Naive thymus-derived CD8-positive, alpha-beta T cell (primary cell): ENCODE measurements at regions not wholly inside any gene's neighbourhood (a gene's known extent, or its start where the extent isn't known, plus 50 kb on each side); places are given as distances from the start of the nearest gene placed in this dataset.

ENCODE experiments used
- ATAC-seq, 2 donors: fragments of 150-1000 bp; cut with Tn5 transposase in 1 of 2; sonication (Bioruptor Pico), chemical (Tn5 transposase) in 1 of 2; 1 replicate in 1 of 2; 2 replicates in 1 of 2; pipeline ENCODE4 v1.10.0; 2021; ENCODE audit warnings: mild to moderate bottlenecking in 2 of 2, moderate library complexity in 2 of 2
- POLR2A ChIA-PET: fragments of 350-600 bp; sonication (Branson Sonifier 250); formaldehyde crosslinking; loops from one replicate; lab custom pipeline; 2021; ENCODE audit warnings: antibody characterized with exemption; lab: Charles Lee
- DNase-seq, 10 donors: peaks; one replicate each; pipeline versions ENCODE4 v3.0.0 to v3.0.0-alpha.2; 2020 to 2022
- H3K27ac Mint-ChIP-seq, 10 donors: one replicate each; pipeline ENCODE4 v1.8.0; 2020 to 2022; ENCODE audit warnings: mild to moderate bottlenecking in 10 of 10, mixed read lengths in 10 of 10, moderate library complexity in 4 of 10, inconsistent platforms in 1 of 10
- H3K27me3 Mint-ChIP-seq, 5 donors: one replicate each; pipeline ENCODE4 v1.8.0; 2021 to 2022; ENCODE audit warnings: mixed read lengths in 5 of 5
- H3K36me3 Mint-ChIP-seq, 3 donors: one replicate each; pipeline ENCODE4 v1.8.0; 2020 to 2022; ENCODE audit warnings: mixed read lengths in 3 of 3, mild to moderate bottlenecking in 2 of 3, inconsistent platforms in 1 of 3
- H3K4me1 Mint-ChIP-seq, 4 donors: one replicate each; pipeline ENCODE4 v1.8.0; 2021 to 2022; ENCODE audit warnings: mixed read lengths in 4 of 4
- H3K4me3 Mint-ChIP-seq, 10 donors: one replicate each; pipeline ENCODE4 v1.8.0; 2020 to 2022; ENCODE audit warnings: mild to moderate bottlenecking in 10 of 10, mixed read lengths in 10 of 10, moderate library complexity in 6 of 10, inconsistent platforms in 1 of 10
- H3K9me3 Mint-ChIP-seq, 9 donors: one replicate each; pipeline ENCODE4 v1.8.0; 2020 to 2022; ENCODE audit warnings: mixed read lengths in 9 of 9, mild to moderate bottlenecking in 3 of 9, inconsistent platforms in 1 of 9, moderate library complexity in 1 of 9

DNA sequence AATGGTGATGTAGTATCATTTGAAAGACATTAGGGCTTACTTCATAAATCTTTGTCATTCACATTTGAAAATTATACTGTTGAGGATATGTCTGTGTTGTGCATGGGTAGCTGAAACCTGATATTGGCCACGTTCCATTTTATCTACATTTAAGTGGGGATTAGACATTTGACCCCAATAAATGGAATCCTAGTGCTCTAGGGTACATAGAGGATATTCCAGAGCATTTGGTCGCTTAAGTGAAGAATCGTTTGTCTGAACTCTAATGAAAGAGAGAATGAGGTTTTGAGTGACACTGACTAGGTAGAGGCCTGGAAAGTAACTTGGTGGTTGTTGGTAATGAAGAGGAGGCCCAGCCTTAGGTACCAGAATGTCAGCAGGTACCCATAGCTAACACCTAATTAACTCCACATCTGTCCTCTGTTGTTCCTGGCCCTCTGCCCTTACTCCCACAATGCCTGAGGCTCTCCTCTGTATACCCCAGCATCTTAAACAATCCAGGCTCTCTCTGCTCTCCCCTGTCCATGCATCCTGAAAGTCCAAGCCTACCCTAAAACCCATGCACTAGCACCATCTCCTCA, 299.5 kb upstream of the KLF3 start:
- ATAC-seq (no peak), DNase-seq (no peak)
- H3K4me1 Mint-ChIP-seq = peaks cover 10 to 36% (median 24%) of the 10 kb centered on the region in 4 donors
- no peak overlapping the region for H3K27ac Mint-ChIP-seq
- no peaks in the 10 kb centered on the region for H3K27me3 Mint-ChIP-seq
- H3K4me3 Mint-ChIP-seq = no peak overlapping the region
- no peaks in the 10 kb centered on the region for H3K36me3 Mint-ChIP-seq
- no peaks in the 10 kb centered on the region for H3K9me3 Mint-ChIP-seq
- POLR2A ChIA-PET = interaction anchor here (0.6 kb wide), 1 partner anchor 677 kb away, joined by 6 read pairs; no protein-coding TSS in a partner anchor

DNA sequence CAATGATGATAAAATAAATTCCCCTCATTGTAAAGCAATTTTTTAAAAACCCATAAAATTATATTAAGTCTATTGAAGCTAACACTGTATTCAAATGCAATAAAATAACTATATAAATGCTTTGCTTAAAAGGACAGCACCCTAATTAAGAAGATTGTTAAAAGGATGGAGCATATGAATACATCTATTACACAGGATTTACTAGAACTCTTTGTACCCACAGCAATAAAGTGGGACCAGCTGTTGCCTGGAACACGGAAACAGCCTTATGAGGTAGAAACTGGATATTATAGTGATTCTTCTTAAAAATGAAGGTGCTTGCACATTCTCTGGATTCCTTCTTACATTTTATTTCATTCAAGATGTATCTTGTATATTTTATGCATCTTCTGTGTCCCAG, 298.7 kb upstream of the KLF3 start:
- Mint-ChIP-seq H3K27ac (no peak overlapping the region), H3K4me3 (no peak overlapping the region), H3K4me1 (peaks cover 10 to 36% (median 24%) of the 10 kb centered on the region in 4 donors), H3K36me3 (no peaks in the 10 kb centered on the region), H3K9me3 (no peaks in the 10 kb centered on the region), H3K27me3 (no peaks in the 10 kb centered on the region)
- POLR2A ChIA-PET = interaction anchor here (0.6 kb wide), 1 partner anchor 676 kb away, joined by 6 read pairs; no protein-coding TSS in a partner anchor
- no peak for ATAC-seq
- DNase-seq = no peak

DNA sequence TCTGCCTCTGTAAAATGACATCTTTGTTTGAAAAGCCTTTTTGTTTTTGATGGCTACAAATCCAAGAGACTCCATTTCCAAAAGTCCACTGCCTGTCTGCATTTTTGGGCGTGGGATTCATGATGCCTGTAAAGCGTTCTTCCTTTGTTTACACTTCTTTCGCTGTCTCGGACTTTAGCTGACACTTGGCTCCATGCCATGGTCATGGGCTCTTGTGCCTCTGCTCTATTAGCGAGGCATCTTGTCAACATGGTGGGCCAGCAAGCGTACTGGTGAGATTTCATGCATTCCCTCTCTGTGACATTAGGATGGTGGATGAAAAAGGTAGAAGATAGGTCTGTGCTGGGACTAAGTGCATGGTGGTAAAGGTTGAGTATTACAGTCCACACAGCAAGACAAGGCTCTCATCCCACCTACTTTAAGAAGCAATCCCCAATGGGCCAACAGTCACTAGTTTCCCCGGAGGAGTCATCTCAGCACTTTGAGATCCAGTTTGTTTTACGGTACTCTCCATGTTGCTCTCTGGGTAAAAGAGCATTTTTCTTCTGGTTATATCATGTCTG, 298.2 kb upstream of the KLF3 start:
- Mint-ChIP-seq H3K36me3 (no peaks in the 10 kb centered on the region), H3K4me1 (peaks cover 10 to 36% (median 24%) of the 10 kb centered on the region in 4 donors), H3K27ac (peak overlapping the region in 3 of 10 donors; percentile 41 to 61 (median 57)), H3K9me3 (no peaks in the 10 kb centered on the region), H3K4me3 (no peak overlapping the region), H3K27me3 (no peaks in the 10 kb centered on the region)
- no peak for ATAC-seq
- POLR2A ChIA-PET = no interaction called here
- DNase-seq = no peak

DNA sequence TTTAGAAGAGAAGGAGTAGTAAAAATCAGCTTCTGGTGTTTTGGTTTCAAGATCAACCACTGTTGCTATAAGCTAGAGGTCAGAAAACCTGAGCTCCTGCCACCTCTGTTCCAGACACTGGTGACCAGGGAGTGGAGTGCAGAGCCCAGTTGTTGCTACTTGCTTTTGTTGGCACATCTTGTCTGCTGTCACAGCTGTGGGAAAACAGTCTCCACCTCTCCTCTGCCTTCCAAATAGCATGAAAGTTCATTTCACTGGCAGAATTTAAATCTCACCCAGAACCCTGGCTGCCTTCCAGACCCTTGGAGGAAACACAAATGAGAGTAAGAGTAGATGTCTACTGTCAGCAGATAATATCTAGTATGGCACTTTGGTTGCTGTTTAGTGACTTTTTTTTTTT, 297.5 kb upstream of the KLF3 start:
- POLR2A ChIA-PET = no interaction called here
- DNase-seq (no peak), ATAC-seq (no peak)
- Mint-ChIP-seq H3K9me3 (no peaks in the 10 kb centered on the region), H3K4me1 (peaks cover 10 to 42% (median 25%) of the 10 kb centered on the region in 4 donors), H3K36me3 (no peaks in the 10 kb centered on the region), H3K27ac (peak overlapping the region in 5 of 10 donors; percentile 5 to 61 (median 41)), H3K4me3 (peak overlapping the region in 2 of 10 donors; percentile 7 to 40), H3K27me3 (no peaks in the 10 kb centered on the region)

DNA sequence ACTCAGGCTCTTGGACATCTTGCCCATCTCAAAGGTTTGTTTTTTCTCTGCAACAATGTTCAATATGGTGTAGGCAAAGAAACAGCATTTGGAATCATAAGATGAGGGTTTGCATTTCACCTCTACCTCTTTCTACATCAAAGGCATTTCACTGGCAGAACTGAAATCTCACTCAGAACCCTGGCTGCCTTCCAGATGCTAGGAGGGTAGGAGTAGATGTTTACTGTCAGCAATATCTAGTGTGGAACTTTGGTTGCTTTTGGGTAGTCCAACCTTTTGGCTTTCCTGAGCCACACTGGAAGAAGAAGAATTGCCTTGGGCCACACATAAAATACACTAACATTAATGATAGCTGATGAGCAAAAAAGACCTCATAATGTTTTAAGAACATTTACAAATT, 297.0 kb upstream of the KLF3 start:
- H3K4me3 Mint-ChIP-seq = no peak overlapping the region
- no peaks in the 10 kb centered on the region for H3K27me3 Mint-ChIP-seq
- DNase-seq = no peak
- POLR2A ChIA-PET = no interaction called here
- H3K9me3 Mint-ChIP-seq = no peaks in the 10 kb centered on the region
- H3K27ac Mint-ChIP-seq = peak overlapping the region in 4 of 10 donors; percentile 9 to 70 (median 43)
- H3K36me3 Mint-ChIP-seq = no peaks in the 10 kb centered on the region
- peaks cover 10 to 43% (median 27%) of the 10 kb centered on the region in 4 donors for H3K4me1 Mint-ChIP-seq
- ATAC-seq = no peak

DNA sequence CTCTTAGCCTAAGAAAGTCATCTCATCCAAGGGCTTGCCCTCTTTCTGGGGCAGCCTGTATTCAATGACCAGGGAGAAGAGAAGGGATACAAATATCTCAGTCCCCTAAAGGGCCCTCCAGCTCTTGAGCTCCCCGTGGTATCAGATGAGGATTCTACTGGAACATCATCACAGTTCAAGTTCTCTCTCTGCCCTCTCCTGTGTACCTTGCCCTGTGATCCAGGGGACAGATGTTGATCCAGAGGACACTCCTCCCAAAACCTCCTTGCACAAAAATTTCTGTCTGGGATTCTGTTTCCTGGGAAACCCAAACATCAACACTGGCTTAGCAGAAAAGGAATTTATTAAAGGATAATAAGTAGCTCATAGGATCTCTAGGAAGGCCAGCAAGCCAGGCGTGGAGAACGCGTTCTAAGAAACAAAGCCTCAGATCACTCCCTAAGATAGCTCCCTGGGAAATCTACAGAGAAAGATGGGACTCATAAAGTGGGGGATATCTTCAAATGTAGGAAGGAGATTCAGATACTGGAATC, 296.3 kb upstream of the KLF3 start:
- DNase-seq = no peak
- H3K36me3 Mint-ChIP-seq = peaks cover 0 to 5% (median 0%) of the 10 kb centered on the region in 3 donors
- POLR2A ChIA-PET = no interaction called here
- no peak for ATAC-seq
- peaks cover 14 to 48% (median 30%) of the 10 kb centered on the region in 4 donors for H3K4me1 Mint-ChIP-seq
- peak overlapping the region in 3 of 10 donors; percentile 22 to 38 (median 25) for H3K27ac Mint-ChIP-seq
- H3K27me3 Mint-ChIP-seq = no peaks in the 10 kb centered on the region
- no peak overlapping the region for H3K4me3 Mint-ChIP-seq
- H3K9me3 Mint-ChIP-seq = peaks cover 0 to 3% (median 0%) of the 10 kb centered on the region in 9 donors

DNA sequence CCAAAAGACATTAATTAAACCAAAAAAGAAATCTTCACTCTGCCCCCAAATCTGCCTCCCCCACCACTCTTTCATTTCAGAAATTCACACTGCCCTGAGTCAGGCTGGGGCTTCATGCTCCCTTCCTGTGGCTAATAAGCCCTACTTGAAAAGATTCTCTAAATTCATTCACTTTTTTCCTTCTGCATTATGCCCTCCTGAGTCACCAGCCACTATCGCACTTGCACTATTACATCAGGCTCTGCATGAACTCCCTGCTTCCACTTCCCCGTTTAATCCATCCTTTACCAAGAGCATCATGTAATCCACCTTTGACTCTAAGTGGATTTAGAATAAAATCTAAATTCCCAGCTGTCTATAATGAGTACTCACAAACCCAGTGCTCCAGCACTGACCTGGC, 295.4 kb upstream of the KLF3 start:
- ATAC-seq = no peak
- Mint-ChIP-seq H3K4me3 (peak overlapping the region in 1 of 10 donors; percentile 1), H3K4me1 (peaks cover 22 to 57% (median 35%) of the 10 kb centered on the region in 4 donors), H3K27ac (peak overlapping the region in 3 of 10 donors; percentile 22 to 45 (median 26)), H3K9me3 (peaks cover 0 to 4% (median 0%) of the 10 kb centered on the region in 9 donors), H3K27me3 (no peaks in the 10 kb centered on the region), H3K36me3 (peaks cover 0 to 5% (median 0%) of the 10 kb centered on the region in 3 donors)
- no peak for DNase-seq
- POLR2A ChIA-PET = no interaction called here

DNA sequence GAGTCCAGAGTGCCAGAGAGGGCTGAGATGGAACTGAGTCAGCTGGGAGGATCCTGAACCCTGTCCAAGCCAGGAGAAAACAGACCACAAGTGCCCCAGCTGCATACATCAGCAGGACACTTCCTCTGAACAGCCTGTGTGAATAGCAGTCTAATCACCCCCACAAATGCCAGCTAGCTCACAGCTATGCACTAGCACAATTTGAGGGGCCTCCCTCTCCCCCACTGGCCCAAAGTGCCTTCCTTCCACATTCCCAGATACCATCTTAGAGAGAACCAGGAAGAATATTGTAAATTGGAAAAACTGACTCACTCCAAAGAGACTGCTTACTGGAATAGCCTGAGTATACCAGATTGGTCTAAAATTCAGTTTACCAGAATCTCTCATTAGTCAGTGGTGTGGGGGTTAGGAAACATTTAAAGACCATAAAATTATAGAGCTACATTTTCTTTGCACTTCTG, 292.6 kb upstream of the KLF3 start:
- H3K27ac Mint-ChIP-seq = no peak overlapping the region

DNA sequence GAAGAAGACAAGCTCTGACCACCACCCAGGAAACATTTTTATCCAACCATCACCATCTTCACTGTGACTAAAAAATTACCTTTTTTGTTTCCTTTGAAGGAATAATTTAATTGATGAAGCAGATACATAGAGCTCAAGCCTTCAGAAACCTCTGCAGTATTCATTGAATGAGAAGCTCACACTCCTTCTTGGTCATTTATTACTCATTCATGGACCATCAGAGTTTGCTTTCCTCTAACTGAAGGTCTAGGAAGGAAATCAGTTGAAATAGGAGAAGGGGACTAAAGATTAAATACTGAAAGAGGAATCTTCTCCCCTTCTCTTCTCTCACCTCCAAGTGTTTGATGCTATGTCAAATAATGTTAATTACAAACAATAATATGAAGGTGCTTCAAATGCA, 290.6 kb upstream of the KLF3 start:
- no peak overlapping the region for H3K4me3 Mint-ChIP-seq
- no peaks in the 10 kb centered on the region for H3K27me3 Mint-ChIP-seq
- H3K27ac Mint-ChIP-seq = no peak overlapping the region
- ATAC-seq (no peak), DNase-seq (no peak)
- POLR2A ChIA-PET = interaction anchor here (1.2 kb wide), 1 partner anchor 11 kb away, joined by 3 read pairs; no protein-coding TSS in a partner anchor
- peaks cover 12 to 31% (median 18%) of the 10 kb centered on the region in 4 donors for H3K4me1 Mint-ChIP-seq
- peaks cover 0 to 4% (median 0%) of the 10 kb centered on the region in 9 donors for H3K9me3 Mint-ChIP-seq
- peaks cover 0 to 5% (median 0%) of the 10 kb centered on the region in 3 donors for H3K36me3 Mint-ChIP-seq

More for the DNA sequence above, 292.6 kb upstream of the KLF3 start:
- Mint-ChIP-seq H3K36me3 (peaks cover 0 to 5% (median 0%) of the 10 kb centered on the region in 3 donors), H3K9me3 (peaks cover 0 to 4% (median 0%) of the 10 kb centered on the region in 9 donors), H3K27me3 (no peaks in the 10 kb centered on the region), H3K4me3 (no peak overlapping the region), H3K4me1 (peaks cover 24 to 48% (median 29%) of the 10 kb centered on the region in 4 donors)
- DNase-seq (no peak), ATAC-seq (no peak)
- POLR2A ChIA-PET = interaction anchor here (0.6 to 1.1 kb wide), 2 partner anchors 137 to 1303 kb away, joined by 3 to 5 read pairs; no protein-coding TSS in a partner anchor

DNA sequence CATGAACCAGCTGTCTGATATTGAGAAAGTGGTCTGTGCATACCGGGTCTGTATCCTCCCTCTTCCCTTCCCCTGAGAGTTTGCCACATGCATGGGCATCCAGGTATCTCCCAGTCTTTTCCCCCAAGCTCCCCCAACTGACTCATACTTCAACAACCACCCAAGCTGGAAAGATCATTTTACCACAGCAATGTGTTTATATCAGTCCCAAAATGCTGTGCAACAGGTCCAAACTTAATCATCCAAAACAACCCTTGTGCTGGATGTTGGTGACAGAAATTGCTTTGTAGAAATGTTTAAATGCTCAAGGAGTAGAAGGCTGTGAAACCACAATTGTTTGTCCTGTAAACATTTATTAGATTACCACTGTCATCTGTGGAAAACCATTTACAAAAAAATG, 286.8 kb upstream of the KLF3 start:
- POLR2A ChIA-PET = interaction anchor here (0.6 kb wide), 1 partner anchor 10 kb away, joined by 3 read pairs; no protein-coding TSS in a partner anchor
- peaks cover 0 to 4% (median 0%) of the 10 kb centered on the region in 9 donors for H3K9me3 Mint-ChIP-seq
- no peaks in the 10 kb centered on the region for H3K27me3 Mint-ChIP-seq
- DNase-seq (no peak), ATAC-seq (no peak)
- H3K36me3 Mint-ChIP-seq = peaks cover 0 to 5% (median 0%) of the 10 kb centered on the region in 3 donors
- H3K4me3 Mint-ChIP-seq = no peak overlapping the region
- peaks cover 8 to 14% (median 11%) of the 10 kb centered on the region in 4 donors for H3K4me1 Mint-ChIP-seq
- H3K27ac Mint-ChIP-seq = peak overlapping the region in 1 of 10 donors; percentile 41

DNA sequence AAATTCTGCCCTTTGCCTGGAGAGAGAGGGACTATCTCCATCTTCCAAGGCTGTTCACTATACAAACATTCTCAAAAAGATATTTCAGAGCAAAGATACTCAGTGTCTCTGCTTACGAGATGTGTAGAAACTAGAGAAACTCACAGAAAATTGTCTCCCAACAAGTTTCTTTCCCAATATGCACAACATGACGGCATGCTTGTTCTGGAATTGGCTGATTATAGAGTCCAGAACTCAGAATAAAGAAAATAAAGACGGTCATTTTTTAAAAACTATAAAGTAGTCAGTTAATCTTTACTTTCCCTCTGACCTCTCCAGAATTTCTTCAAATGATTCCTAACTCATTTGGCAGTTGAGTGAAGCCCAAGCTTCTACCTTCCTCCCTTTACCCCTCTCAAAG, 285.5 kb upstream of the KLF3 start:
- no peaks in the 10 kb centered on the region for H3K27me3 Mint-ChIP-seq
- H3K27ac Mint-ChIP-seq = no peak overlapping the region
- no peak for ATAC-seq
- H3K36me3 Mint-ChIP-seq = no peaks in the 10 kb centered on the region
- no peaks in the 10 kb centered on the region for H3K9me3 Mint-ChIP-seq
- H3K4me1 Mint-ChIP-seq = peaks cover 1 to 4% (median 3%) of the 10 kb centered on the region in 4 donors
- POLR2A ChIA-PET = interaction anchor here (0.7 kb wide), 1 partner anchor 83 kb away, joined by 4 read pairs; no protein-coding TSS in a partner anchor
- no peak for DNase-seq
- H3K4me3 Mint-ChIP-seq = no peak overlapping the region

DNA sequence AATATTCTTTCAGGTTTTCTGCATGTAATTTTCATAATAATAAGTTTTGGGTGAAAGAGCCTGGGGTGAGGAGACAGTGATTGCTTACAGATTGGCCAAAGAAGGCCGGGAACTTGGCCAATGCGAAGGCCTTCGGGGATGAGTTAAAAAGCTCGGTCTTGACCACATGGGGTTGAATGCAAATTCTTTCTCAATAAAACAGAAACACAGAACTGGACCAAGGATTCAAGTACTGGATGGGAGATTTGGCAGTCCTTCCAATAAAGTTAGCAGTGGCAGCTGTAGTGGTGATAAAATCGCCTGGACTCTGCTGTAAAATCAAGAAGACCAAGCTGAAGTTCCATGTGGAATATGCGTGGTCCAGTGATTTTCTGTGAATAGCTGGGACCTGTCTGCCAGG, 282.2 kb upstream of the KLF3 start:
- no peaks in the 10 kb centered on the region for H3K9me3 Mint-ChIP-seq
- H3K4me3 Mint-ChIP-seq = no peak overlapping the region
- H3K27me3 Mint-ChIP-seq = no peaks in the 10 kb centered on the region
- no peaks in the 10 kb centered on the region for H3K36me3 Mint-ChIP-seq
- POLR2A ChIA-PET = no interaction called here
- no peak for DNase-seq
- H3K27ac Mint-ChIP-seq = no peak overlapping the region
- no peak for ATAC-seq
- H3K4me1 Mint-ChIP-seq = peaks cover 10 to 24% (median 17%) of the 10 kb centered on the region in 4 donors

DNA sequence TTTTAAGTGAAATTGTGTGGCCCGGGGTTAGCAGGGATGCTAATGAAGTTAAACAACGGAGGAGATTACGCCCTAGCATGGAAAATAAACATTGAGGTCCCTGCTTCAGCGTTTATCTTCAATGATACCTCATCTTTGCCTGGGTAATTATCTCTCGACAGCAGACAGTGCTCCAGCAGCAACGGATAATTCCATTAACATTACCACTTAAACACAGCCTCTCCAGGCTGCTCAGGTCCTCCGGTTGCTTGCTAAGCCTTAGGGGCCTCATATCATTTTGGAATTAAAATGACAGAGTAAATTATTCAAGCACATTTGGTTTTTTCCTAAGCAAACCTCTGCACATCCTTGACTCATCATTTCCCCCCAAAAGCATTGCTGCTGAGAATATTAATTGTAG, 281.5 kb upstream of the KLF3 start:
- no peak overlapping the region for H3K4me3 Mint-ChIP-seq
- POLR2A ChIA-PET = no interaction called here
- no peak for ATAC-seq
- no peak for DNase-seq
- peak overlapping the region in 1 of 10 donors; percentile 6 for H3K27ac Mint-ChIP-seq
- no peaks in the 10 kb centered on the region for H3K36me3 Mint-ChIP-seq
- H3K27me3 Mint-ChIP-seq = no peaks in the 10 kb centered on the region
- H3K4me1 Mint-ChIP-seq = peaks cover 8 to 29% (median 17%) of the 10 kb centered on the region in 4 donors
- no peaks in the 10 kb centered on the region for H3K9me3 Mint-ChIP-seq
